HFF-Myc (cell line): ENCODE measurements at regions not wholly inside any gene's neighbourhood (a gene's known extent, or its start where the extent isn't known, plus 50 kb on each side); places are given as distances from the start of the nearest gene placed in this dataset.

Experiments
- DNase-seq: peaks from one replicate; pipeline ENCODE4 v3.0.0-alpha.2; 2011; ENCODE audit warnings: low read depth; ENCODE audit errors: extremely low read depth
- H3K4me3 ChIP-seq: replicated peaks from 2 replicates; pipeline ENCODE4 v1.5.1; 2011; ENCODE audit warnings: low read depth, mild to moderate bottlenecking, control low read depth, low read length
- CTCF ChIP-seq: IDR thresholded peaks from 2 replicates; pipeline ENCODE4 v1.5.1; 2012; ENCODE audit warnings: mild to moderate bottlenecking, low read depth, low read length, control low read depth; ENCODE audit errors: missing control alignments

GRCh38 chr2:155281907-155282306 lies 583.4 kb downstream of the KCNJ3 start:
- no peak for TF ChIP-seq CTCF
- H3K4me3 ChIP-seq: no peak overlapping the region

GRCh38 chr2:155273323-155273722 lies 574.8 kb downstream of the KCNJ3 start:
- DNase-seq: no peak
- no peak for TF ChIP-seq CTCF
- H3K4me3 ChIP-seq: no peak overlapping the region

More at GRCh38 chr2:155281907-155282306, 583.4 kb downstream of the KCNJ3 start:
- no peak for DNase-seq

GRCh38 chr2:155266583-155266982 lies 568.1 kb downstream of the KCNJ3 start:
- H3K4me3 ChIP-seq: no peak overlapping the region
- no peak for DNase-seq
- TF ChIP-seq CTCF: no peak

- no peak overlapping the region for H3K4me3 ChIP-seq
- no peak for DNase-seq
- no peak for TF ChIP-seq CTCF
Measured at GRCh38 chr2:155266109-155266508, 567.6 kb downstream of the KCNJ3 start.

- no peak overlapping the region for H3K4me3 ChIP-seq
- no peak for TF ChIP-seq CTCF
- no peak for DNase-seq
Measured at GRCh38 chr2:155256803-155257202, 558.3 kb downstream of the KCNJ3 start.

- H3K4me3 ChIP-seq: no peak overlapping the region
- no peak for DNase-seq
- no peak for TF ChIP-seq CTCF
Measured at GRCh38 chr2:155250800-155251199, 552.3 kb downstream of the KCNJ3 start.

GRCh38 chr2:155240176-155240575 lies 541.7 kb downstream of the KCNJ3 start:
- no peak for TF ChIP-seq CTCF
- no peak overlapping the region for H3K4me3 ChIP-seq
- DNase-seq: no peak
